ENCODE measurements at regions not wholly inside any gene's neighbourhood (a gene's known extent, or its start where the extent isn't known, plus 50 kb on each side); places are given as distances from the start of the nearest gene placed in this dataset.

DNA sequence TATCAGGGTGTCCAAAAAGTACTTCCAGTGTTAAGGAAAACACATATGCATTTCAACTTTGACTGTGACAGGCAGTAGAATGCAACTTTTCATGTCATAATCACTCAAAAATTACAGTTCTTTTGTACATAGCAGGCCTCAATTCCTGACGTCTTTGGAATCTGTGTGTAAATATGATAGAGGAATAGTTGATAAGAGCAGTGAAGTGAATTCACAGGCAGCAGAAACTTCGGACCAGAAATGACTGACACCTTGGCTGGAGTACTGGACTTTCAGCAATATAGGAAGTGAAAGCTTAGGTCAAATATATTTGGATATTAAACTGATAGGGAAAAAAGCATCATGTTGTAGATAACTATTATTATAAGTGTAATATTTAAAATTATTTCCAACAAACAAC lies 1741.2 kb upstream of the PCDH20 start:
- no peaks in the 10 kb centered on the region for H3K9me3 ChIP-seq (replicated peaks; ENCODE audit: insufficient read depth, low read length)
- no peaks in the 10 kb centered on the region for H3K9me2 ChIP-seq (replicated peaks; ENCODE audit: insufficient read depth, low read length)
- no peaks in the 10 kb centered on the region for H3K79me2 ChIP-seq (ENCODE audit: low read length)
- H3K27ac ChIP-seq (ENCODE audit: low read length): no peak overlapping the region
- H3F3A ChIP-seq (ENCODE audit: insufficient read depth, low read length): no peaks in the 10 kb centered on the region
- TF ChIP-seq EZH2phosphoT487 (IDR thresholded peaks at IDR 0.05; ENCODE audit: low read length) (no peak), EZH2 (optimal IDR thresholded peaks at IDR 0.05; ENCODE audit: low read depth, low read length) (no peak), CTCF (IDR thresholded peaks at IDR 0.05; ENCODE audit: low read length) (no peak)
- H3K36me3 ChIP-seq (replicated peaks; ENCODE audit: insufficient read depth, low read length): no peaks in the 10 kb centered on the region
- no peak overlapping the region for H2AFZ ChIP-seq (ENCODE audit: low read length)
- no peaks in the 10 kb centered on the region for H3K4me1 ChIP-seq (ENCODE audit: low read length)
- no peak for DNase-seq
- no peaks in the 10 kb centered on the region for H3K27me3 ChIP-seq (replicated peaks; ENCODE audit: insufficient read depth, low read length)
- H3K4me2 ChIP-seq (ENCODE audit: low read depth, low read length): no peak overlapping the region
- no peak overlapping the region for H3K4me3 ChIP-seq (ENCODE audit: low read length)
- no peak overlapping the region for H3K9ac ChIP-seq (ENCODE audit: low read length)
- H4K20me1 ChIP-seq (ENCODE audit: insufficient read depth, low read length): no peaks in the 10 kb centered on the region

GRCh38 chr13:63149375-63149774 lies 1733.7 kb upstream of the PCDH20 start:
- Histone ChIP-seq H3K9ac (ENCODE audit: low read length) (no peak overlapping the region), H3K27me3 (replicated peaks; ENCODE audit: insufficient read depth, low read length) (no peaks in the 10 kb centered on the region), H3F3A (ENCODE audit: insufficient read depth, low read length) (no peaks in the 10 kb centered on the region), H3K36me3 (replicated peaks; ENCODE audit: insufficient read depth, low read length) (no peaks in the 10 kb centered on the region), H3K4me3 (ENCODE audit: low read length) (no peak overlapping the region), H3K9me3 (replicated peaks; ENCODE audit: insufficient read depth, low read length) (no peaks in the 10 kb centered on the region), H3K9me2 (replicated peaks; ENCODE audit: insufficient read depth, low read length) (no peaks in the 10 kb centered on the region), H3K27ac (ENCODE audit: low read length) (no peak overlapping the region), H2AFZ (ENCODE audit: low read length) (no peak overlapping the region), H3K4me2 (ENCODE audit: low read depth, low read length) (no peak overlapping the region), H3K79me2 (ENCODE audit: low read length) (no peaks in the 10 kb centered on the region), H4K20me1 (ENCODE audit: insufficient read depth, low read length) (no peaks in the 10 kb centered on the region), H3K4me1 (ENCODE audit: low read length) (no peaks in the 10 kb centered on the region)
- no peak for TF ChIP-seq CTCF (IDR thresholded peaks at IDR 0.05; ENCODE audit: low read length)
- TF ChIP-seq EZH2phosphoT487 (IDR thresholded peaks at IDR 0.05; ENCODE audit: low read length): no peak
- no peak for TF ChIP-seq EZH2 (optimal IDR thresholded peaks at IDR 0.05; ENCODE audit: low read depth, low read length)
- no peak for DNase-seq

GRCh38 chr13:63139277-63139676 lies 1723.6 kb upstream of the PCDH20 start:
- H3K4me2 ChIP-seq (ENCODE audit: low read depth, low read length): no peak overlapping the region
- no peak overlapping the region for H3K9ac ChIP-seq (ENCODE audit: low read length)
- no peaks in the 10 kb centered on the region for H3F3A ChIP-seq (ENCODE audit: insufficient read depth, low read length)
- no peaks in the 10 kb centered on the region for H3K9me3 ChIP-seq (replicated peaks; ENCODE audit: insufficient read depth, low read length)
- no peaks in the 10 kb centered on the region for H3K4me1 ChIP-seq (ENCODE audit: low read length)
- H3K27me3 ChIP-seq (replicated peaks; ENCODE audit: insufficient read depth, low read length): no peaks in the 10 kb centered on the region
- no peak overlapping the region for H3K27ac ChIP-seq (ENCODE audit: low read length)
- H3K9me2 ChIP-seq (replicated peaks; ENCODE audit: insufficient read depth, low read length): no peaks in the 10 kb centered on the region
- DNase-seq: no peak
- H4K20me1 ChIP-seq (ENCODE audit: insufficient read depth, low read length): no peaks in the 10 kb centered on the region
- H3K79me2 ChIP-seq (ENCODE audit: low read length): no peaks in the 10 kb centered on the region
- TF ChIP-seq CTCF (IDR thresholded peaks at IDR 0.05; ENCODE audit: low read length): no peak
- no peak for TF ChIP-seq EZH2phosphoT487 (IDR thresholded peaks at IDR 0.05; ENCODE audit: low read length)
- TF ChIP-seq EZH2 (optimal IDR thresholded peaks at IDR 0.05; ENCODE audit: low read depth, low read length): no peak
- no peak overlapping the region for H2AFZ ChIP-seq (ENCODE audit: low read length)
- H3K36me3 ChIP-seq (replicated peaks; ENCODE audit: insufficient read depth, low read length): no peaks in the 10 kb centered on the region
- no peak overlapping the region for H3K4me3 ChIP-seq (ENCODE audit: low read length)

Measured in MM.1S (cell line).